Glomerular visceral epithelial cell (primary cell): ENCODE measurements at regions not wholly inside any gene's neighbourhood (a gene's known extent, or its start where the extent isn't known, plus 50 kb on each side); places are given as distances from the start of the nearest gene placed in this dataset.

Experiments
- DNase-seq: peaks from one replicate; pipeline ENCODE4 v3.0.0-alpha.2; 2016; ENCODE audit errors: extremely low spot score

DNA sequence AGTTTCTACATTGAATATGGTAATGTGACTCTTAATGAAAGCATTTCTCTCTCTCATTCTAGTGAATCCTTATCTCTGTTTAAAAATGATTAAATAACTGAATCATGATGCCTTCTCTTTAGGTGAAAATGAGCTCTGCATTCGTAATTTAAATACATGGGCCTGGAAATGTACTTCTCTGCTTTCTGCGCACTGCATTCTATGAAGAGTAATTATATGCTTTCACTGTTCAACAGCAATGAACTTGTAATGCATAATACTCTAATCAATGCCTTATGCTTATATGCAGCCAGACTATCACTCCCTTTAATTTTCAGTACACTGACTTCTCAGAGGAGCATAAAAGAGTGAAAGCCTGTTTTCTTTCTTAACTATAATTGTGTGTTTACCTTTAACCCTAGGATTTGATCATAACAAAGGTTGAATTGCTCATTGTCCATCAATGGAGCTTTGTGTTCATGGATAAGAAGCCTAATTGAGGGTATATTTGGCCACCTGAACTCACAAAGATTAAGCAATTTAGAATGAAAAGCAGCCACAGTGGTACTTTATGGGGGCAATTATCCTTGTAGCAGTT lies 330.8 kb upstream of the PDZRN3 start:
- no peak for DNase-seq

DNA sequence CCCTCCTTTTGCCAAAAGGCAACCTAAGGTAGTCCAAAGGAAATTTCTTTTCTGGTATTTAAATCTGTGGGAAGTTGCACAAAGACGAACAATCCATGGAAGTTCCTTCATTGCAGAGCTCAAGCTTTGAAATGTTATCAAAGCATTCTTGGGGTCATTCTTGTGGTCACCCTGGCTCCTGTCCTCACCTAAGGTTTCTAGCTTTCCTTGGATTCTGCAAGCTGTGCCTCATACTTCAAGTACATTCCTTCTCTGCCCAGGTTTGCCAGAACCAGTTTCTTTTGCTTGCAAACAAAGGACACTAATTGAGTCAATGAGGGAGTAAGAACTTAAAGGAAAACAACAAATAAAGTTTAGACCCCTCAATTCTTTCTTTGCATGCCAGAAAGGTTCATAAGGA lies 329.8 kb upstream of the PDZRN3 start:
- no peak for DNase-seq

DNA sequence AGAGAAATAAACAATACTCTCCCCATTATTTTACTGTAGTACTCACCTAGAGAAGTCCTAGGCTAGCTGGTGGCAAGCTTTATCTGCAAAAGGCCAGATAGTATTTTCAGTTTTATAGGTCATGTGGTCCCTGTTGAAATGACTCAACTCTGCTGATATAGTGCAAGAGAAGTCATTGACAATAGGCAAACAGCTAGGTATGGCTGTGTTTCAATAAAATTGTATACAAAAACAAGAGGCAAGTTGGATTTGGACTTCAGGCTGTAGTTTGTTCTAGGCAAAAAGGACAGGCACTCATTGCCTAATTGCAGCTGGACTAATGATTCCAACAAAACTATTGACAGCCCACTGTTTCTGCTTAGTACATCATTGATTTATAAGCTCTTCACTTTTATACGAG lies 328.0 kb upstream of the PDZRN3 start:
- DNase-seq = no peak

DNA sequence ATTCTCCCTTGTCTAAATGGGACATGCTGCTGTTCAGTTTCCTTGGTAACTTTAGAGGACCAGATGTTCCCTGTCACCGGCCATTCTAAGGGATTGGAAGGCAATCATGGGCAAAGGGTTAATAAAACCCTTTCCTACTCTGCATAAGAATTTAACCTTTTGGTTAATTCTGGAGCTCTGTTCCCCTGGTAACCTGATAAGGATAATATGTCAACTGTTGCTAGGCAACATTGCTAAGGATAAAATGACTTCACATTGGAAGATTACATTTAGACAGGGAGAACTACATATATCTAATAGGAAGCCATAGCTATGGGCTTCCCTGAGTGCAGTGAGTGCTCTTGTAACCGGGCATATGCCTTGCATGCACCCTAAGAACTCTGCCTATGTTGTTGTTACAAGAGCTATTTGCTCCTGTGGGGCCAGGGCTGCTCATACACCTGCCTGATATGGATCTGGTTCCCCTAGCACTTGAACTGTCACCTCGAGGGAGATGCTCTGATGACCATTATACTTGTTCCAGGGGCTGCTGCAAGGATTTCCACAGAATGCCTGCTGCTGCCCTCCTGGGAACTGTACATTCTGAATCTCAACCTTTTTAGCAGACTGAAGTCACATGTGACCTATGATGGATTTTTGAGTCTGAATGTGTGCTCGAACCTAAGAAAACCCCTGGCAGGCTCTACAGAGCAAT lies 326.3 kb upstream of the PDZRN3 start:
- DNase-seq = no peak

DNA sequence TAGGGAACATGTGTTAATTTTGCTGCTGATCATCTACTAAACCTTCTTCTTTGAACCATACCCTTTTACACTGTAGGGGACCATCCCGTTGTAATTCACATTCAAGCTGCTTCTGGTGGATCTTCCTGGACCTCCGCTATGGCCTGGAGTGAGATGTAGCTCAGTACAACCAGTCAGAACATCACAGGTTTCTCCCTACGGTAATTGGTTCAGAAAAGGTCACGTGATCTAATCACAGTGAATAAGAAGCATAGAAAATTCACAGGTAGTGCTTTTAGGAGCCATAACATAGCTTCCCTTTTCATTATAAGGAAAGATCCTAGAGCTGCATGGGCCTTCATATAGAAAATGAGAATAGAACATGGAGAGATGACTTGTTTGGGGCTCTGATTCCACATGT lies 320.8 kb upstream of the PDZRN3 start:
- DNase-seq = no peak

DNA sequence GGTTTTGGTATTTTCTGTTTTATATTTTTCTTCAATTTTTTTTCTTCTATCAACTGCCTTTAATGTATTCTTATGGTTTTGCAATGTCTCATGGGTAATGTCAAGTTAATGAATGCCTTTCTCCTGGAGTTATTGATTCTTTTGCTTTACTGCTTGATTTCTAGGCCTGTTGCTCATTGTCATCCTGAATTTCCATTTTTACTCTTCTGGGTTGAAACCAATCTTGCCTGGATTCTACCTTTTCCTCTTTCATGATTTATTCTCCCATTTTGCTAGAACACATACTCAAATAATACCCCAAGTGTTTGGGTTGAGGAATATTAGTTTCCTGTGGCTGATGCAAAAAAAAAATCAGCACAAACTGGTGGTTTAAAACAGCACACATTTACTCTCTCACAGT lies 315.2 kb upstream of the PDZRN3 start:
- DNase-seq = no peak

DNA sequence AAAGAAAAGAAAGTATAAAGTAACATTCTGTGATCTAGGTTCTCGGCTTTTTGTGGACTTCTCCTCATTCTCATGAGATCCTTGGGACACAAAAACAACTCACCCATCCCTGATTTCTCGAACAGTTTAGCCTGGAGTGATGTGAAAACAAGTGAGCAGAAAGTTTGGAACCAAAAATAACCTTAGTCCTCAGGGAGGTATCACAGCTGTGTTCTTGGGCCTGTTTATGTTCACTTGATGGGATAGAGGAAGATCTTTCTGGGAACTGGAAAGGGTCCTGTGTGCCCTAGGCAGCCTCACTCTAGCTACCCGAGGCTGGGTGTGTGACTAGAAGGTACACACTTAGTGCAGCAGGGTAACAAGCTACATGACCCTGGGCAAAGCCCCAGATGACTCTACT lies 308.8 kb upstream of the PDZRN3 start:
- no peak for DNase-seq

DNA sequence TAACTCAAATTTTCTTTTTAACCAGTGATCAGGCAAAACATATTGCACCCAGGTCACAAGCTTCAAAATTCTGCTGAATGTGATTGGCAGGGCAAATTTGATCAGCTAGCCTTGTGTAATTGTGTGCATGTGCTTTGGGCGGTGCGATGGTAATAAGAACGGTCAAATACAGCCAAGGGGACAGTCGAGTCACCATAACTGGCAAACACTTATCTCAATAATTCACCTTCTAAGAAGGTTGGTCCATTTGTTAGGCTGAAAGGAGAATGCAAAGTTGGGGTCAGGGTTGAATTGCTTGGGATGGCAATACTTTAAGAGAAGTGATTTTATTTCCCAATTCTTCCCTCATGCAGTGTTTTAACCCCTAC lies 302.4 kb upstream of the PDZRN3 start:
- DNase-seq = no peak

DNA sequence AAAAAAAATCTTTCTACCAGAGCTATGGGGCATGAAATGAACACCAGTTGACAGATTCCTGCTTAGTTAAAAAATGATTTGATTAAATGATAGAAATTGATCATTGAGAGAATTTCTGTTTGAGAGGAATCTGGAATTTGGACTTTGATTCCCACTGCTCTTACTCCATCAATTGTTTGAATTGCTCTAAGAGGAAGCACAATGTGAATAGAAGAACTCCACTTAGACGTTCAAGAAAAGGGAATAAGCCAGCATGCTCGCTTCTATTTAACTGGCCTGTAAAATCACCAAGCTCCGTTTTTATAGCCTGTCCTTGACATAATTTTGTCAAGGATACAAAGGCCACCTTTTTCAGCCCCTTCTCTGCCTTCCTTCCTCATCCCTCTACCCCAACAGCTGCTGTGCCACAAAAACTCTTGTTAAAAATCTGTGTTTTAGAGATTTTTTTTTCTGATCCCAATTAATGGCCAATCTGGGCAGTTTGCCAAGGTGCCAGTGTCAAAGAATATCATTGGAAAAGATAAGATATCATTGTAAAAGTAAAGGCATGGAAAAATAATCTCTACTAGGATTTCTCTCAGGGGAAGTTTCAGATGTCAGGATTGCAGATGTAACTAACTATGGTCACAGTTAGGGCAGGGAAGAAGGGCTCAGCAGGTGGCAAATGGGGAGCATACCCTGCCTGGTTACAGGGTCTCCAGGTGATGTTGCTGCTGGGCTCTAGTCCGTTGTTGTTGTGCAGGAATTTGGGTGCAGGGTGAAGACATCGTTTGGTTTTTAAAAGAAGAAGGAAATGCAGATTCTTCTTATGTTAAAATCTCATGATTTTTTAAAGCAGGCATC lies 301.8 kb upstream of the PDZRN3 start:
- no peak for DNase-seq

DNA sequence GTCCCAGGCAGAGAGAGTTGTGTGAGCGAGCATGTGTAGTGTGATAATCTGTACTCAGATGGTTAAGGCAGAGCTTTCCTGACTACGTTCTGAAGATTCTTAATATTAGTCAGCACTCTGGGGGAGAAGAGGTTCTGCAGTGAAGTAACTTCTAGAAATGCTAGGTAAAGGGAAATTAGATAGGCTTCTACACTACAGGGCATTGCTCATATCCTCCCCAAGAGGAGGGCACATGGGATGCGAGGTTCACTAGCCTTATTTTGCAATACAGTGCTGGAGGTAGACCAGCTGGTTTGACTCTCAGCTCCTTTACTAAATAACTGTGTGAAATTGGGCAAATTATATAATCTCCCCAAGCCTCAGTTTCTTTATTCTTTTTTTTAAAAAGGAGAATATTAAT lies 300.3 kb upstream of the PDZRN3 start:
- DNase-seq = no peak

DNA sequence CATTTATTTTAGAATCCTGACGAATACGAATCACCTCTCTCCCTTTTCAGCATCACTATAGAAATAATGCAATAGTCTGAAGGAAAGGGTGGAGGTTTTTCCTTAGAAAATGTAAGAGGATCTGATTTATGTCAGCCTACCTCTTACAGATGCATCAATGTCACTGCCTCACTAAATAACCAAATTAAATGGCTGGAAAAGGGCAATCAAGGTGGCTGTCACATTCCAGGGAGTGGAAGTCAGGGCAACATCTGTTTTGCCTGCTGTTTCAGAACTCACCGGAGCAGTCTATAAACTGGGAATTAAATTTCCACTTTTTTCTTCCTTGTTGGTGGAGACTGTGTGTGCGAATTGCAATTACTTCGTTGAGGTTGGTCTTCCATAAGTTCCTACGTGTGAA lies 299.3 kb upstream of the PDZRN3 start:
- DNase-seq = no peak

DNA sequence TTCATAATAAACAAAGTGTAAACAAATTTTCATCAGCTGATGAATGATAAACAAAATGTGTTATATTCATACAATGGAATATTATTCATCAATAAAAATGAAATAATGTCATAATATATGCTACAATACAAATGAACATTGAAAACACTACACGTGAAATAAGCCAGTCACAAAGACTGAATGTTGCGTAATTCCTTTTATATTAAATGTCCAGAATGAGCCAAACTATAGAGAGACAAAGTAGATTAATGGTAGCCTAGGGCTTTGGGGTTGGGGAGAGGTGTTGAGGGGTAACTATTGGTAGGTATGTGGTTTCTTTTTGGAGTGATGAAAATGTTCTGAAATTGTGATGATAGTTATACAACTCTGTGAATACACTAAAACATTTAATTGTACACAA lies 292.9 kb upstream of the PDZRN3 start:
- DNase-seq = no peak

DNA sequence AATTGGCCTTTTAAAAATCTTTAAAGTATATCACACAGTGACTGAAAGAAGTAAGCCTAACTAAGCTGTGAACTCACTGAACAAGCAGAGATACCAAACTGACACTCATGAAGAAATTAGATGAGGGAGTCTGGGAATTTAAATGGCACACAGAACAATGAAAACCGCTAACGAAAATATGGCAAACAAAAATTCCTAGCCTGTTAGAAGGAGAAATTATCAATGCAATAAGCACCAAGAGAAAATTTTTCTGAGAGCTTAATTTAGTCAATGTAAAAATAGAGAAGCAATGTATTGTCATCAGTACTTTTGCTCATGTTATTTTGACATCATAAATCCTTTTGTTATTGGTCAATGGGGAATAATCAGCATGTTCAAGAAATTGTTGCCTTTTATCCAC lies 291.1 kb upstream of the PDZRN3 start:
- DNase-seq = no peak

DNA sequence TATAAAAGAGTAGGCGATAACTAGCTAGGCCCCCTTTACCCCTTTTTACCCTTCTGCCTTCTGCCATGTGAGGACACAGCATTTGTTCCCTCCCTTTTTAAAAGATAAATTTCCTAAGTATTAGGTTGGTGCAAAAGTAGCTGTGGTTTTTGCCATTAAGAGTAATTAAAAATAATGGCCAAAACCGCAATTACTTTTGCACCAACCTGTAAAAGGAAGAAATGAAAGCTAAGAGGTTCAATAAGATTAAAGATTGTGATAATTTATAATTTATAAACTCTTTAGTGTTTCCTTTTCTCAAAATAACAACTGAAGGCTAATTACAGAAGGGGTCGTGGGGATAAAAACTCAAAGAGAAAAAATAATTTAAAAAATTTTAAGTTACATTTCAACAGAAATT lies 283.5 kb upstream of the PDZRN3 start:
- DNase-seq = no peak

DNA sequence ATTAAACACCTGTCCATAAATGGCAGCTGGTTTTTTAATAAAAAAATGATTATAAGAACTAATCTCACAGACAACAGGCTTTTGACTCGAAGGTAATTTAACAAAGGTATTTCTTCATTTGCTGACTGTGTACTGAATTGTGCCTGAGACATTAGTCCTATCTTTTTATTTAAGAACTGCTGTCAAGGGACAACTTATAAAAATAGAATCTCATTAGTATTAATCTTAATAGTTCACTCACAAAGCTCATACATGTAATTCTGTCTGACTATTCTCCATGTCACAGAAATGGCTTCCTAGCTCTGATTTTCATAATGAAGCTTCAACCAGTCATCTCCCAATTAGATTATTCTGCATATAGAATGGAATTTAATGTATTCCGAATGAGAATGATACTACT lies 276.9 kb upstream of the PDZRN3 start:
- DNase-seq = no peak

DNA sequence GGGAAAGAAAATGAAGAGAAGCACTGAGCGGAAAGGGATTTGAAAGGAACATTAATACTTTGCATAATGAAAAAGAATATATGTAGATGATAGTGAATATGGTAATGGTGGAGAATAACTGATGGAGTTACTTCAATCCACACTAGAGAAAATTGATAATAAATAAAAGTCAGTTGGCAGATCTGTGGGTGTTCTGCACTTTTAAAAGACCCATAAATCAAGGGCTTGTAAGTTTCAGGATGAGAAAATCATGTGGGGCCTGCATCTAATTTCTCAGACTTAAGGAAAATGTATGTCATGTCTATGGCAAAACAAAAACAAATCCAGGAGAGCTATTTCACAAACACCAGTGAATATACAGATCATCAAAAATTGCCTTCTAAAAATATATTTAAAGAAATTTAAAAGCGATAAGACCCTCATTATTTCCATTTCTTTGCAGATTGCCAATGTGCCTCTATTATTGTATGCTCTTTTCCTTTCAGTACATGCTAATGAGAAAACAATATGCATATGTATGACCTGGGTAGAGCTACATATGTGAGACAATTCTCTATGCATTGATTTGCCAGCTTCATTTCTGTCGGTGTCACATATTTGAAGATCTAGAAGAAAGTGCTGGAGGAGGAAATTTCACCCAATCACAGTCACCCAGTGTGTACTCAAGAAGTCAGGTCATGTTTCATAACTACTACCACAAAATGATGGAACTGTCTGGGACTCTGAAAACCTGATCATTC lies 269.9 kb upstream of the PDZRN3 start:
- DNase-seq = no peak

DNA sequence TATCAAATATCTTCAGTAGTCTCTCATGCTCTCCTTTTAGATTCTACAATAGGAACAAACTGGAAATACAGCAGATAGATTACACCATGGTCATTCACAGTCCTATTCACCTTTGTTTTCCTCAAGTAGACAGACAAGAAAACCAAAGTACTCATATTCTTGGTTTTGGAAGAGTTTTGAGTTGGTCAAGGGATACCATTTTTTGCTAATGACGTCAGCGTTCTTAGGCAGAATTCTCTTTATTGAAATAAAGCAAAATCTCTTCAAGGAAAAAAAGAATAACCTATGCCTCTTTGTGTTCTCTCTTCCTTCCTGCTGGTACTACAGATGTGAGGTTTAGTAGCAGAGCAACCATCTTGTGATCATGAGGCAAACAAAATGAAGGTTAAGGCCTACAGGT lies 268.3 kb upstream of the PDZRN3 start:
- no peak for DNase-seq

DNA sequence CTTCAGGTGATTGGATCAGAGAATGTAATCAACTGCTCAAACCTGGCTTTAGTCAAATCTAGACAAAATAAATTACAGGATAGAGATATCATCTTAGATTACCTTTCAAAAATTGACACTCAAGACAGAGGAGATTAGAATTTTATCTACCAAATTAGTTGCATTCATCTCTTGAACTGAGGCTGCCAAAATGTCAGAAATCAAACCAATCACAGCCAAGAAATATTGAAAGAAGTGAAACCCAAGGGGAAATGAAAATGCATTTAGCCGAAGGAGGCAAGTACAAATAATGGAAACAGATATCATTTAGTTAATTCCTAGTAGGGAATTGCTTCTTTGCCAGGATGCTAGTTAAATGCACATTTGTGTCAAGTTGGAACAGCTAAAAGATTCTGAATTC lies 261.1 kb upstream of the PDZRN3 start:
- no peak for DNase-seq

DNA sequence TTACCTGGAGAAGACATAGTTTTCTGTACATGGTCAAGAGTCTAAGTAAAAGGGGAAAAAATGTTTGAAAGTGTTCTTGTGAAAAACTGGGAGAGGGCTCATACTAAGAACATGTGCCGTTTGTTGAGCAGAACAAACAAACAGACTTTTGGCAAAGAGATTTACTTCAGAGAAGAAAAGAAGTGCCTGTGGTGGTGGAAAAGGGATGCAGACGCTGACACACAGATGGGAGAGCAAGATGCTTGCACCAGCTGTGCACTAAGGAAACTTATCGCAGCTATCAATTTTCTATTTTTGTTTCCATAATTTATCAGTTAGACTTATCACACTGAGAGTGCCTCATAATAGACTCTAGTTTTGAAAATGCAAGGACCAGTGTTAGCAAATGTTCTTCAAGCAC lies 259.6 kb upstream of the PDZRN3 start:
- DNase-seq = no peak

DNA sequence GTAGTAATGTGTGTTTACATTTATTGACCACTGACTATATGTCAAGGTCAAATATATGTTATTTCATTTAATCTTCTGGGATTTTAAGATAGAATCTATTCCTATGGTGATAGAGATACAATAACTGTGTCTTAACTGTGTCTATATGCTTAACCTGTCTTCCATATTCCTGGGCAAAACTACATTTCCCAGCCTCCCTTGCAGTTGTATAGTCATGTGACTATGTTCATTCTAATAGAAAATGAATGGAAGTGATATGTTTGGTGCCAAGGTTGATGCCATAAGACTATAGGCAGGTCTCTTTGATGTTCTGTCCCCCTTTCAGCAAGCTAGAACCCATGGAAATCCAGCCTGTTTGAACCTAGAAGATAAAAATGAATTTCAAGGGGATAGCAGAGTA lies 258.8 kb upstream of the PDZRN3 start:
- no peak for DNase-seq

DNA sequence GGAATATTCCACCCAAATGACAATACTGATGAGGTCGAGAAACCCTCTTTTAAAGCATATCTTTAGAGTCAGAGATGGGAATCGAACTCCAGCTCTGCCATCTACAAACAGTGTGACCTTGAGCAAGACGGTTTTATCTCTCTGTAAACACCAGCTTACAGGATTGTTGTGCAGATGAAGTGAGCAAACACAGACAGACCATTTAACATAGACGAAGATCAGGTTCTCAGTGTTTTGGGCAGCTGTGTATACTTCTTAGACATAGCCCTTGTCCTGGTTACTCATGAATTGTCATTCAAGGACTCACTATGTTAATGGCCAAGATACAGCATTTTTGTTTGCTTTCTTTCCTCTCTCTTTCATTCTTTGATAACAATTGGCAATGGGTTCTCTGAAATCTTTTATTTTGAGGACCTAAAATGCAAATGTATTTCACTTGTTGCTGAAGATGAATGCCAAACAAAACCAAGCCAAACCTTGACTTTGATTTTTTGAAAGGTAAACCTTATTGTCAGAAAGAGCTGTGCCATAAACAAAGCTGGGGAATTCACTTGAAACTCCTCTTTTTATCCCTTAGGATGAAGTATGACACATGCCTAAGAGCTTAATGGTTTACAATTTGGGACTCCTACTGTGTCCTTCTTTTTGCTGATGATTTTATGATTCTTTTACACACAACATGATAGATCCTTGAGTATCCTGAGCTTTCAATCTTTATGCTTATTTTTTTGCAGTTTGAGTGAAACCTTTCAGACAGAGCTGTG lies 250.0 kb upstream of the PDZRN3 start:
- no peak for DNase-seq

DNA sequence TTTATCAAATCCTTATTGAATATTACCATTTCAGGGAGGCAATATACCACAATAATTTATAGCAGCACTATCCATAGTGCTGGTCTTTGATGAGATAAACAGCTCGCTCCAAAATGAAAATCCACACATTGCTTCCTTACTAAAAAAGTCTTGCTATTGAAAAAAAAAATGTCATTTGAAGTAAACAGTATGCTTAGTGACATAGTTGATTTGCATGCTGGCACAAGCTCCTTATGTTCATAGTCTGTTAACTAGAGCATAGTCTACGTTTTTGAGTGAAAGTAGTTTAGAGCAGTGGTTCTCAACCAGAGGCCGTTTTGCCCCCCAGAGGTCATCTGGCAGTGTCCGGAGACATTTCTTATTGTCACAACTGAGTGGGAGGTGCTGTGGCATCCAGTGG lies 249.4 kb upstream of the PDZRN3 start:
- no peak for DNase-seq
